Superior temporal gyrus (tissue), 1 donor: ENCODE measurements at regions not wholly inside any gene's neighbourhood (a gene's known extent, or its start where the extent isn't known, plus 50 kb on each side); places are given as distances from the start of the nearest gene placed in this dataset.

Experiments
- DNase-seq: peaks from one replicate; pipeline ENCODE4 v3.0.0-alpha.2; 2016; ENCODE audit errors: extremely low spot score

GRCh38 chr2:146161256-146161882 lies 1641.5 kb upstream of the ZEB2 start:
- no peak for DNase-seq

DNA sequence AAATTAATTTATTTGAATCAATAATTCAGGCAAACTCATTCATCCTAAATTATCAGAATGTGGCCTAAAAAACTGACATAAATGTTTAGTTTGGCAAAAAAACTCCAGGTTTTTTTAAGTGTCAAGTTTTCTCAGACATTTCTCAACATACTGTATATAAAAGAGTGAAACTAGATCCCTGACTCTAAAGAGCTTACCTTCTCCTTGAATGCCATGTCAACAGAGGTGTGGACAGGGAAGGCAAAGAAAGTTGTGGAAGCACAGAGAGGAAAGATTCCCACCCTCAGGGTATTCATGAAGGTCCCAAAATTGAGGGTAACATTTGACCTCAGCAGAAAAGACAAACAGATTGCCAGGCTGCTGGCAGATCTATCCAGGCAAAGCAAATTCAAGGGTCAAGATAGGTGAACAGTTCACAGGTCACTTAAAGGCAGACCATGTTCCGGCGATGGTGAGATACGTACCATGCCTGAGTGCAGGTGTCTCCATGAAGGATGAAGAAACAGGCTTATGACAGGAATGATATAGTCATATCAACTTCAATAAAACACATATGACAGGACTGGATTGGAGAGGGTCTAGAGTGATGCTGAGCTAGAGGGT lies 1638.3 kb upstream of the ZEB2 start:
- DNase-seq: no peak

- DNase-seq: no peak
Measured at GRCh38 chr2:146147448-146148012, 1627.6 kb upstream of the ZEB2 start.

DNA sequence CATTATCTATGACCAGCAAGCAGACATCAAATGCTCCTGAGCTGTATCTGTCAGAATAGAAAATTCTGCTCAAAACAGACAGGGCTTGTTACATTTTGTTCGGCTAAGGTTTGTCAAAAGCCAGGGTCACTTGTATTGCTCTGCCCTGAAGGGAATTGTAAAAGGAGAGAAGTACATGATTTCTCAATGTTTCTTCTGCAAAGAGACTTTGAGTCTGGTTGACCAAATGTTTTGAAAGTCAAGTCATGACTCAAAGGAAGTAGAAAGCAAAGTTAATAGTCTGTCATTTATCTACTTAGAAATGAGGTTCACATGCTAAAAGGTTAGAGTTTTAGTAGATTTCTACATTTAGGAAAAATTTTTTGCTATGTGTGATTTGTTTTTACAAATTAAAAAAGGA lies 1624.1 kb upstream of the ZEB2 start:
- DNase-seq: no peak

DNA sequence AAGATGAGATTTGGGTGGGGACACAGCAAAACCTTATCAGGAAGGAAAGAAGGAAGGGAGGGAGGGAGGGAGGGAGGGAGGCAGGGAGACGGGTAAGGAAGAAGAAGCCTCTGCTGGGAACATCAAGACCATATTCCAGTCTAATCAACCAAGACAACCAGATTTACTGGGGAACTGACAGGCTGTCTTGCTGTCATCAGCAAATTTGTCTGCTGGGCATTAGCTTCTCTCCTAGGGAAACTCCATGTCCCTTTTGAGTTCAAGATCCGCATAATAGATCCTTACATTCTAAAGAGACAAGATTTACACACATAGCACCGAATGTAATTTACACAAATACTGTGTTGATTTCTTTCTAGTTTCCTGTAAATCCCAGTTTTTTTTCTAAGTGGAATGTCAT lies 1618.9 kb upstream of the ZEB2 start:
- DNase-seq: no peak

GRCh38 chr2:146135245-146135644 lies 1615.3 kb upstream of the ZEB2 start:
- DNase-seq: no peak

DNA sequence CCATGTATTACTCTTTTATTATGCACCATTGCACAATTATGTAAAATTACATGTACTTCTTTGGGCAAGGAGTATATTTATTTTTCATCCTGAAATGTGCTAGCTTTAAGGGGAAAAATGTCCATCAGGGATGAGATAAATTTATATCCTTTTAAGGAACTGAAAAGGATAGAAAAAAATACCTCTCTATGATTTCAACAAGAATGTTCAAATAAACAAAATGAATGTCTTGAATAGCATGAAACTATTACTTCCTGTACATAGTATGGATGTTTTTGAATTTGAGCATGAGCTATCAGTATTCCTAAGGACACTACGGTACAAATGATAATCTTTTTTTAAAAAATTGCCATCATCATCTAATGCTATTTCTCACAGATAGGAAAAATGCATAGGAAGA lies 1611.9 kb upstream of the ZEB2 start:
- no peak for DNase-seq

DNA sequence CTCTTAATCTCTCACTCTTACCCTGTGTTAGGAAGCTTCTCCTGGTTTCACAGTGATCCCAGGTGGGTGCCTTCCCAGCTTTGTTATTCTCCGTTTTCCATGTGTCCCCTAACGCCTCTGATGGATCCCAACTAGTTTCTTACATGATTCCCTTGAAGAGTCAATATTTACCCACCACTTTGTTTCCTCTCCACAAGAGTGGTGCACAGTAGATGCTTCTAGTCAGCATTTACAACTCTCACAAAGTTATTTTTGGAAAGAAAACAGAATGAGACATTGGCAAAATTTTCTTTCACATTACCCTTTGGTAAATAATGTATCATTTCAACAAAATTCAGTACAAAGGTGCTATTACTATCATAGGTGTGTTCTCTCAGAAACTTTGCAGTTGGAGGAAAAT lies 1611.1 kb upstream of the ZEB2 start:
- DNase-seq: no peak

DNA sequence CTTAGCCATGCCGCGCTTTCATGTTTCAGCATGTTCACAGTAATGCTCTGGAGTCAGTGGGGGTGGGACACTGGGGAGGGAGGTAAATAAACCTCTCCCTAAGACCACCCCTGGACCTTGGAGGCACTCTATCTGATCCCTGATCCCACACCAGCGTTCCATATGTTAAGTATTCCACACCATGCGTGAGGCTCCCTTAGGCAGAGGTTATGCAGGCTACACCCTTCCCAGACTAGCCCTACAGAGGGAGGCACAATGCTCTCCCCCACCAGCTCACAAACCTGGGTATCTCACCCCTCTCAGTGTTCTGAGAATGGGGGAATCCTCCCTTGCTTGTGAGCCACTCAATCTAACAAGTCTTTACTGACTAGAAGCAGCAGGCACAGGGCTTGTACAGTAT lies 1610.4 kb upstream of the ZEB2 start:
- DNase-seq: no peak

GRCh38 chr2:146129231-146129630 lies 1609.3 kb upstream of the ZEB2 start:
- no peak for DNase-seq

DNA sequence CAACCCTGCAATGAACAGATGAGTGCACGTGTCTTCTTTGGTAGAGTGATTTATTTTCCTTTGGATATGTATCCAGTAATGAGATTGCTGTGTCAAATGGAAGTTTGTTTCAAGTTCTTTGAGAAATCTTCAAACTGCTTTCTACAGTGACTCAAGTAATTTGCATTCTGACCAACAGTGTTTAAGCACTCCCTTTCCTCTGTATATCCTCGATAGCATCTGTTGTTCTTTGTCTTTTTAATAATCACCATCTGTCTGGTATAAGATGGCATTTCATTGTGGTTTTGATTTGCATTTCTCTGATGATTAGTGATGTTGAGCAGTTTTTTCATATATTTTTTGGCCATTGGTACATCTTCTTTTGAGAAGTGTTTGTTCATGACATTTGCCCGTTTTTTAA lies 1608.3 kb upstream of the ZEB2 start:
- no peak for DNase-seq

- no peak for DNase-seq
Measured at GRCh38 chr2:146125551-146125950, 1605.6 kb upstream of the ZEB2 start.

DNA sequence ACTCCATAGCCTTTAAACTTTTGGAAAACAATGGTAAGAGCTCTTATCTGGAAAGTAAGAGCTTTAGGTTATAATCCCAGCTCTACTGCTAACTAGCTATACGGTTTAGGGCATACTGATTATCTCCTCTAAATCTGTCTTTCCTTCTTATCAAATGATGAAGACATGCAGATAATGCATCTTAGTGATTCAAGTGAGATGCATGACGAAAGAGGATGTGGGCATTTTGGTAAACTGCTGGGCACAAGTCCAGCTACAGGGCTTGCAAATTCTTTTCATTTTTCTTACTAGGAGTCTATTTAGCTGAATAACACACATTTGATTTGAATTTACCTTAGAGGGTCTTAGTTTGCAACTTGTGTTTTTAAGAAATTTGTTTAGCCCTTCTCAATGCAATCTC lies 1604.8 kb upstream of the ZEB2 start:
- no peak for DNase-seq

DNA sequence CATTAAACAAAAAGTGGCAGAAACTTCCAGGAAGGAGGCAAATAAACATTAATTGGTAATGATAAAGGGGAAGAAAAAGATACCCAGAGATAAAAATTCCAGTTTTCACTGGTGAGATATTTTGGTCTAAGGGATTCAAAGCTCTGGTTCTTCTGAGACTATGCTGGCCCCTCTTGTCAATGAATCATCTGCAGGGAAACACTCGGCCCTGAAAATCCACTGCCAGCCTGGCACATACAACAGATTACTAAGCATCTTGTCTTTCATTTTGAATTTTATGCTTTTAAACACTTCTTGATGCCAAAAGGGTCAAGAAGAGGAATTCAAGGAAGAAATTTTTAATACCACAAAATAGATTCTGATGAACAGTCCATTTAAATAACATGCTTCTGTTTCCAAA lies 1603.8 kb upstream of the ZEB2 start:
- no peak for DNase-seq

DNA sequence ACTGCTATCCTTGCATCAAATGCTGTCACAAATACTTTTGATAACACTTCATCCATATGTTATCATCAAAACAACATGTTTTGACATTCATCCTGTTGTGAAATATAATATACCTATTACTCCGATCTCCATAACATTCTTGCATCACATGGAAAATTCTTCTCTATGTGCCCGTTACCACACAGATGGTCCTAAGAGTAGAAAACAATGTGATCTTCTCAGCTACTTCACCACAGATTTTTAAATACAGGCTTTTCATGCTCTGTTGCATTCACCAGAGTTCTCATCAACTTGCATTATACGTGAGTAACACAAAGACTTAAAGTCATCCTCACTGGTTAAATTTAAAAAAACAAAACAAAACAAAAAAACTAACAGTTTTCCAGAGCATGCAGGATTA lies 1603.3 kb upstream of the ZEB2 start:
- no peak for DNase-seq

DNA sequence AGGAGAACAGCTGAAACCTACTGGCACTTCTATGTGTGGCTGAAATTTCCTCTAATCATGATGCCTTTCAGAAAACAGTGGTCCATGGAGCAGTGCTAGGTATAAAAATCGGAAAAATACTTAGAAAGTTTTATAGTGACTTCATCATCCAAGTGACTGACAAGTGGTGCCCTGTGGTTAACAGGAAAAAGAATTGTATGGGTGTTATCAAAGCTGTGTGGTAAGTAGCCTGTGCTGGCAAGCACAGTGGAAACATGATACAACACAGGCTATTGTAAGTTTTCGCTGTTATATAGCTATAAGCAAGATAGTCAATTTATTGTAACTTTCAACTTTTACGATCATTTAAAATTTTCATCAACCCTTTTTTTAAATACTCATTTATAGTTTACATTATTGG lies 1599.7 kb upstream of the ZEB2 start:
- no peak for DNase-seq

- DNase-seq: no peak
Measured at GRCh38 chr2:146108993-146109392, 1589.1 kb upstream of the ZEB2 start.

DNA sequence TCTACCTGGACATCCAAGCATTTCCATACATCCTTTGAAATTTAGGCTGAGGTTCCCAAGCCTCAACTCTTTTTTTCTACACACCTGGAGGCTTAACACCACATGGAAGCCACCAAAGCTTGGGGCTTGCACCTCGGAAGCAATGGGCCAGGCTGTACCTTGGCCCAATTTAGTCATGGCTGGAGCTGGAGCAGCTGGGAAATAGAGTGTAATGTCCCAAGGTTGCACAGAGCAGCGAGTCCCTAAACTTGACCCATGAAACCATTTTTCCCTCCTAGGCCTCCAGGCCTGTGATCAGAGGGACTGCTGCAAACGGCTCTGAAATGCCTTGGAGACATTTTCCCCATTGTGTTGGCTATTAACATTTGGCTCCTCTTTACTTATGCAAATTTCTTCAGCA lies 1574.3 kb upstream of the ZEB2 start:
- no peak for DNase-seq

DNA sequence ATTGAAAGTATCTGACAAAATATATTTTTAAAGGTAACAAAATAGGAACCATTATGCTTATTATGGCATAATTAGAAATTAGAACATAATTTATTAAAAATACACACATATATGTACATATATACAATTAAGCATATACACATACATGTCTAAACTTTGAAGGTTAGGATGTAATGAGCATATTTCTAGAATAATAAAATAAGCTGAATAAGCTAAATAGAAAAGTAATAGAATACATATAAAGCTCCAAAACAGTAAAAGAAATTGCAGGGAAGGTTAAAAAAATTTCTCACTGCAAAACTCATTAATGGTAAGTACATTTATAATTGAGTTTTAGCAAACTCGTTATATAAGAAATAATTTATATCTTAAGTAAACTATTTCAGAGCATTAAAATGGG lies 1561.5 kb upstream of the ZEB2 start:
- DNase-seq: no peak

GRCh38 chr2:146080925-146081324 lies 1561.0 kb upstream of the ZEB2 start:
- no peak for DNase-seq

DNA sequence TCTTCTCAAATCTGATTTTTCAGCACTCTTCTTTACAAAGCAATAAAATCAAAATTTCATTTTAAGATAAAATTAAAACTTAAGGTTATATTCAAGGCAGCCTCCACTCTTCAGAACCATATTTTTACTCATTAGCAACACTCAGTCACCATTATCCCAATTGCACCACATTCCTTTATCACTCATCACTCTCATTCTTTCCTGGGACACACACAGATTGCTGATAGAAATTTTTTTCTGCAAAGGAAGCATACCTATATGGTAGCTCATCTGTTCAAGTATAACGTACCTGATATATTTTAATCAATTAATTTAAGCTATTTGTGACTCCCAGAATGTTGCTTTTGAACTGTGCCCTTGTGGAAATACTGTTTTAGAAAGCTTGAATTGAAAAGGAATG lies 1559.3 kb upstream of the ZEB2 start:
- no peak for DNase-seq

DNA sequence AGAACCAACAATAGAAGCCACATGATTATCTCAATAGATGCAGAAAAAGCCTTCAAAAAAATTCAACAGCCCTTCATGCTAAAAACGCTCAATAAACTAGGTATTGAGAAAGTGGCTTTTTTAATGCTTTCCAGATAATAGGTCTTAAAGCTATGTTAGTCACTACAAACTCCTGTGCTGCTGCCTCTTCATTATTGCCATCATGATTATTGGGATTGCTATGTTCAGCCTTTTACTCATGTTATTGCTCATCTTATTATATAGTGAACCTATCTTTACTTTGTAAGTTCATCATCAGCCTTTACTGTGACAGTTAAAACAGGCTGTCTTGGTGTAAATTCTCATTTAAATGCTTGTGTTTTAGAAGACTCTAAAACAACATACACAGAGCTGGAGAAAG lies 1557.2 kb upstream of the ZEB2 start:
- no peak for DNase-seq

- DNase-seq: no peak
Measured at GRCh38 chr2:146068051-146068450, 1548.1 kb upstream of the ZEB2 start.

- no peak for DNase-seq
Measured at GRCh38 chr2:146048141-146048540, 1528.2 kb upstream of the ZEB2 start.
